Erythroblast (primary cell): ENCODE measurements at regions not wholly inside any gene's neighbourhood (a gene's known extent, or its start where the extent isn't known, plus 50 kb on each side); places are given as distances from the start of the nearest gene placed in this dataset.

ENCODE experiments used
- GATA1 ChIP-seq: IDR thresholded peaks from 2 replicates; pipeline ENCODE4 v1.6.1; 2011; ENCODE audit warnings: low read depth, mild to moderate bottlenecking, control low read depth, low read length, moderate library complexity
- POLR2A ChIP-seq: IDR thresholded peaks from 2 replicates; pipeline ENCODE4 v1.6.1; 2011; ENCODE audit warnings: mild to moderate bottlenecking, low read length

- TF ChIP-seq POLR2A (no peak), GATA1 (no peak)
Measured at GRCh38 chr3:29202378-29202777, 78.5 kb upstream of the RBMS3 start.
